Tibial nerve (tissue), 4 donors: ENCODE measurements at regions not wholly inside any gene's neighbourhood (a gene's known extent, or its start where the extent isn't known, plus 50 kb on each side); places are given as distances from the start of the nearest gene placed in this dataset.

Source experiments
- DNase-seq, 2 donors: peaks; one replicate each; pipeline ENCODE4 v3.0.0-alpha.2; 2019; ENCODE audit warnings: low spot score in 2 of 2
- H3K27ac ChIP-seq, 4 donors: fragments of 200-600 bp; sonication (generic) in 3 of 4; one replicate each; pipeline ENCODE4 v1.5.1; 2017 to 2019; ENCODE audit warnings: mild to moderate bottlenecking in 1 of 4
- H3K27me3 ChIP-seq, 2 donors: fragments of 200-600 bp; sonication (generic) in 1 of 2; one replicate each; pipeline versions ENCODE4 v1.5.1 to v1.6.0; 2017 to 2019
- H3K36me3 ChIP-seq, 3 donors: fragments of 200-600 bp; sonication (generic); one replicate each; pipeline ENCODE4 v1.5.1; 2018 to 2019
- H3K4me1 ChIP-seq, 4 donors: fragments of 200-600 bp; sonication (generic) in 3 of 4; one replicate each; pipeline ENCODE4 v1.5.1; 2017 to 2019
- H3K4me3 ChIP-seq, 4 donors: fragments of 200-600 bp; sonication (generic) in 3 of 4; one replicate each; pipeline ENCODE4 v1.5.1; 2017 to 2019; ENCODE audit warnings: mild to moderate bottlenecking in 1 of 4, moderate library complexity in 1 of 4
- H3K9me3 ChIP-seq, 4 donors: fragments of 200-600 bp; sonication (generic) in 3 of 4; one replicate each; pipeline ENCODE4 v1.5.1; 2017 to 2019
- EP300 ChIP-seq, 2 donors: sonication (generic); formaldehyde crosslinking; IDR thresholded peaks; one replicate each; pipeline ENCODE4 v1.6.1; 2017; ENCODE audit warnings: antibody characterized with exemption in 2 of 2, mild to moderate bottlenecking in 1 of 2
- POLR2A ChIP-seq, 2 donors: fragments of 450-650 bp; IDR thresholded peaks; one replicate each; pipeline ENCODE4 v1.6.1; 2017; ENCODE audit warnings: antibody characterized with exemption in 2 of 2, mild to moderate bottlenecking in 2 of 2, moderate library complexity in 2 of 2
- WGBS, 2 donors: methylation state at CpG; one replicate each; pipeline ENCODE4 v1.1.5; 2018; 5-methylcytosine and 5-hydroxymethylcytosine counted together
- TF ChIP-seq, protein P1 (sequence below), 5 experiments: fragments of 200-600 bp in 3 of 5; fragments of 450-650 bp in 2 of 5; sonication (generic) in 3 of 5; IDR thresholded peaks; one replicate each; pipeline ENCODE4 v1.5.1; 2016 to 2019; ENCODE audit warnings: antibody characterized with exemption in 5 of 5, mild to moderate bottlenecking in 3 of 5, moderate library complexity in 2 of 5

DNA sequence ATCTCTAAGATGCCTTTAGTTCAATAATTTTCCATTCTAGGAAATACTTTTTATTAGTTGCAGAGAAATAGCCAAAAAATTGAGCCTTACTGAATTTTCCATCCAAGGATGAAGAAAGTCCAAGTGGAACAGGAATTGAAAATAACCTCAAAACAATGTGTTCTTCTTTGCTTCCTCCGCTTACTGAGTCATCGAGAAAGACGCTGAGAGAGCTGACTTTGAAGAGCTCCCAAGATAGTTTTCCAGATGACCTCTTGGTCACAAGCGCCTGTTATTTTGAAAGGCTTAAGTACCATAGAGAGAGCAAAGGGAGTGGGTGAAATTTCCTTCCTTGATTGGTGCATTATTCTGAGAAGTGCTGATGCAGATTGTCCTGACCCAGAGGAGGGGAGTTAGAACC, 253.5 kb upstream of the ATP10B start:
- Histone ChIP-seq H3K27ac (peak overlapping the region in 1 of 4 donors; percentile 17), H3K9me3 (no peaks in the 10 kb centered on the region), H3K36me3 (no peaks in the 10 kb centered on the region), H3K27me3 (no peaks in the 10 kb centered on the region), H3K4me1 (peaks cover 0 to 8% (median 0%) of the 10 kb centered on the region in 4 donors), H3K4me3 (no peak overlapping the region)
- WGBS, 2 donors: 4 to 15% methylated on average over 4 of the region's 4 CpGs
- peak in 1 of 2 donors; percentile 67 for TF ChIP-seq EP300 (IDR thresholded peaks at IDR 0.05)
- no peak for TF ChIP-seq POLR2A (IDR thresholded peaks at IDR 0.05)
- TF ChIP-seq, protein P1, sequence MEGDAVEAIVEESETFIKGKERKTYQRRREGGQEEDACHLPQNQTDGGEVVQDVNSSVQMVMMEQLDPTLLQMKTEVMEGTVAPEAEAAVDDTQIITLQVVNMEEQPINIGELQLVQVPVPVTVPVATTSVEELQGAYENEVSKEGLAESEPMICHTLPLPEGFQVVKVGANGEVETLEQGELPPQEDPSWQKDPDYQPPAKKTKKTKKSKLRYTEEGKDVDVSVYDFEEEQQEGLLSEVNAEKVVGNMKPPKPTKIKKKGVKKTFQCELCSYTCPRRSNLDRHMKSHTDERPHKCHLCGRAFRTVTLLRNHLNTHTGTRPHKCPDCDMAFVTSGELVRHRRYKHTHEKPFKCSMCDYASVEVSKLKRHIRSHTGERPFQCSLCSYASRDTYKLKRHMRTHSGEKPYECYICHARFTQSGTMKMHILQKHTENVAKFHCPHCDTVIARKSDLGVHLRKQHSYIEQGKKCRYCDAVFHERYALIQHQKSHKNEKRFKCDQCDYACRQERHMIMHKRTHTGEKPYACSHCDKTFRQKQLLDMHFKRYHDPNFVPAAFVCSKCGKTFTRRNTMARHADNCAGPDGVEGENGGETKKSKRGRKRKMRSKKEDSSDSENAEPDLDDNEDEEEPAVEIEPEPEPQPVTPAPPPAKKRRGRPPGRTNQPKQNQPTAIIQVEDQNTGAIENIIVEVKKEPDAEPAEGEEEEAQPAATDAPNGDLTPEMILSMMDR (IDR thresholded peaks at IDR 0.05): no peak
- peak in 1 of 2 donors; percentile 18 for DNase-seq

- H3K4me1 ChIP-seq: no peaks in the 10 kb centered on the region
- H3K27ac ChIP-seq: no peak overlapping the region
- no peaks in the 10 kb centered on the region for H3K36me3 ChIP-seq
- peaks cover 0 to 5% (median 0%) of the 10 kb centered on the region in 4 donors for H3K9me3 ChIP-seq
- H3K4me3 ChIP-seq: no peak overlapping the region
- no peak for DNase-seq
- no peak for TF ChIP-seq POLR2A (IDR thresholded peaks at IDR 0.05)
- TF ChIP-seq, protein P1 (IDR thresholded peaks at IDR 0.05): no peak
- no peak for TF ChIP-seq EP300 (IDR thresholded peaks at IDR 0.05)
- no peaks in the 10 kb centered on the region for H3K27me3 ChIP-seq
- WGBS, 2 donors: 82 to 87% methylated on average over 4 of the region's 4 CpGs
These were observed 246.5 kb upstream of the ATP10B start for GRCh38 chr5:161098516-161098915.

- 56 to 71% methylated on average over 4 of the region's 4 CpGs for WGBS, 2 donors
- H3K36me3 ChIP-seq: no peaks in the 10 kb centered on the region
- no peak overlapping the region for H3K4me3 ChIP-seq
- TF ChIP-seq EP300 (IDR thresholded peaks at IDR 0.05): no peak
- TF ChIP-seq, protein P1 (IDR thresholded peaks at IDR 0.05): no peak
- TF ChIP-seq POLR2A (IDR thresholded peaks at IDR 0.05): no peak
- H3K27ac ChIP-seq: no peak overlapping the region
- H3K27me3 ChIP-seq: no peaks in the 10 kb centered on the region
- no peak for DNase-seq
- no peaks in the 10 kb centered on the region for H3K4me1 ChIP-seq
- peaks cover 0 to 12% (median 0%) of the 10 kb centered on the region in 4 donors for H3K9me3 ChIP-seq
These were observed 244.6 kb upstream of the ATP10B start for GRCh38 chr5:161096581-161096980.

DNA sequence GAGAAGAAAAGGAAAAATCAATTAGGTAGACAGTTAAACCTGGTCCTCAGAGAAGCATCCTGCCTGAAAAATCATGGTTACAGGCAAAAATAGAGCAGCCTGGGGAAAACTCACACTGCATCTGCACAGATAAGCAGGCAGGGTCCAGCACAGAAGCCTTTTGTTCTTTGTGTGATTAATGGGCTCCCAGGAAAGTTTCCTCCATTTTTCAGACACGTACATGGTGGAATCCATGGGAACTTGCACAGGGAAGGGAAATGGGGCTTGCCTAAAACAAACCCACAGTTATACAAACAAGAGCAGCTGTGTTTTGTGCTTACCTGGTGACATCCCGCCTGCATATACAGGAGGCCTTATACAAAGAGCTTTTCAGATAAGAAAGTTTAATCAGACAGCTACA, 243.9 kb upstream of the ATP10B start:
- Histone ChIP-seq H3K27me3 (no peaks in the 10 kb centered on the region), H3K27ac (no peak overlapping the region), H3K36me3 (no peaks in the 10 kb centered on the region), H3K9me3 (peaks cover 0 to 12% (median 0%) of the 10 kb centered on the region in 4 donors), H3K4me1 (no peaks in the 10 kb centered on the region), H3K4me3 (no peak overlapping the region)
- TF ChIP-seq, protein P1 (IDR thresholded peaks at IDR 0.05): no peak
- TF ChIP-seq EP300 (IDR thresholded peaks at IDR 0.05) (no peak), POLR2A (IDR thresholded peaks at IDR 0.05) (no peak)
- no peak for DNase-seq
- 22 to 38% methylated on average over 2 of the region's 2 CpGs for WGBS, 2 donors

GRCh38 chr5:161094411-161094810, 242.4 kb upstream of the ATP10B start:
- H3K27me3 ChIP-seq: no peaks in the 10 kb centered on the region

More at GRCh38 chr5:161094411-161094810, 242.4 kb upstream of the ATP10B start:
- no peak overlapping the region for H3K4me3 ChIP-seq
- H3K36me3 ChIP-seq: no peaks in the 10 kb centered on the region
- no peak for DNase-seq
- no peaks in the 10 kb centered on the region for H3K4me1 ChIP-seq
- peaks cover 0 to 12% (median 0%) of the 10 kb centered on the region in 4 donors for H3K9me3 ChIP-seq
- H3K27ac ChIP-seq: no peak overlapping the region
- TF ChIP-seq, protein P1 (IDR thresholded peaks at IDR 0.05): no peak
